Activated CD4-positive, alpha-beta T cell treated with anti-CD3 and anti-CD28 coated beads, Interleukin-2, amount 50 U/mL, for 4 hours (primary cell): ENCODE measurements at regions not wholly inside any gene's neighbourhood (a gene's known extent, or its start where the extent isn't known, plus 50 kb on each side); places are given as distances from the start of the nearest gene placed in this dataset.

Experiments used
- DNase-seq, 2 experiments: peaks; one replicate each; pipeline ENCODE4 v3.0.0-alpha.2; 2020

GRCh38 chr6:40192516-40192915 lies 258.3 kb upstream of the MOCS1 start:
- no peak for DNase-seq

DNA sequence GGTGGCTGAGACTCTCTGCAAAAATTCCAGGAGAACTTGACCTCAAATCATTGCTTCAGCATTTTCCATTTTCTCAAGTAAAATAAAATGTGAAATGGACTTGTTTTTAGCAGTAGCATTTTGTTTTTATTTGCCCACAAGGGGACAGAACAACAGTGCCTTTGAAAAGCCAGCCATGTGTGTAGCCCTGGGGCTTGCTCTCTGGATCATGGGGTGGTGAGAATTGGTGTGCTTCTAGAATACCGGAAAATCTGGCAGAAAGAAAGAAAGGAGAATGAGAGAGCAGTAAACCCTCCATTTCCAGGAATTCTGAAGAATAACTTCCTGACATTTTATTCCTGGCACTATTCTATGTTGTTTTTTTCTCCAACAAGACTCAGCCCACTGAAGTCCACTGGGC lies 254.7 kb upstream of the MOCS1 start:
- DNase-seq: no peak

DNA sequence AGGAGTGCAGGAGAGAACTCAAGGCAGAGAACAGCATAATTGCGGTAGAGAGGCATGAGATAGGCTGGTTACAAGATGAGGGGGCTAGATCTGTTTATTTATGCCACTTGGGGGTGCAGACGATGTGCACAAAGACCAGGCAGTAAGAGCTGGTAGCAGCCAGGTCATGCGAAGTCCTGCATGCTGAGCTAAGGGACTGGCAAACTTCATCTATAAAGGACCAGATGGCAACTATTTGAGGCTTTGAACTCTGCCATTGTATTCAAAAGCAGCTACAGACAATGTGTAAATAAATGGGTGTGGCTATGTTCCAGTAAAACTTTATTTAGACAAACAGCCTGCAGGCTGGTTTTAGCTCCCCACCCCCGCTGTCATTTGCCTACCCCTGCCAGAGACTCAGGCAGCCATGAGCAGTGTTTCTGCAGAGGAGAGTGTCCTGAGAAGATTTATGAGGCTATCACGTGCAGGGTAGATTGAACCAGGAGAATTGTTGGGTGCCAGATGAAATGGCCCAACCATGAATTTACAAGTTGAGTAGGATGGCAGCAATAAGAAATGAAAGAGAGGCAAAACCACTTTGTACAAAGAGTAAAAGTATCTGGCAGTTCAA lies 253.4 kb upstream of the MOCS1 start:
- no peak for DNase-seq

DNA sequence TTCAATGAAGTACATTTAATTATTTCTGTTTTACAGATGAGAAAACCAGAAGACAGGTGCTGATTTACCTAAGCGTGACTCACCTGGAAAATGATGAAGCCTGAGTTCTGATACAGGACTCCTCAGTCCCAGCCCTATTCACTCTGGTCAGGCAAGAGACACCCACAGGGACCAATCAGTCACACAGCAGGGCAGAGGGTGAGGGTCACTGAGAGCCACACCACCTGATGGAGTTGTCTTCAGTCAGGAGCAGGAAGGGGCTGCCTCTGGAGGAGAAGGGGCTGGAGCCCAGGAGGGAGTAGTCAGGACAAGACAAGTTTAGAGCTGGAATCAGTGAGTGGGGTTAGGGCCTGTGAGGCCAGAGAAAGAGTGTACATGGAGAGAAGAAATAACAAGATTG lies 251.2 kb upstream of the MOCS1 start:
- DNase-seq: no peak

GRCh38 chr6:40183902-40184301 lies 249.6 kb upstream of the MOCS1 start:
- DNase-seq: no peak

GRCh38 chr6:40181367-40181766 lies 247.1 kb upstream of the MOCS1 start:
- no peak for DNase-seq

- DNase-seq: no peak
Observed at GRCh38 chr6:40180271-40180670, 246.0 kb upstream of the MOCS1 start.

- no peak for DNase-seq
Observed at GRCh38 chr6:40179496-40179895, 245.2 kb upstream of the MOCS1 start.

DNA sequence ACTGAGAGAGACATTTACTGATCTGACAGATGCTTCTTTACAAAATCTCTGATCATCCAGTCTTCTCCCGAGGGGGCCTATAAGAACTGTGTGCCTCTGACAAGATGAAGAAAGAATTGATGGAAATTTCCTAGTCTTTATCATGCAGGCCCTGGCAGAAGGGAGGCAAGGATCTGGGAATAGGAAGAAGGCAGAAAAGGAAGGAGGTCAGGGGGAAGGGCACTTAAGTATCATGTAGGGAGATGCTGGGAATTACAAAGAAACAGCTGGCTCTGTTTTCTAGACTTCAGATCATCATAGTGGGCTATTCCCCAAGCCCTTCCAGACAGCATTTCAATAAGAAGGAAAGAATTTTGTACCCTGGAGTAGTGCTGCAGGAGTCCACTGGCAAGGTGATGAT lies 243.3 kb upstream of the MOCS1 start:
- DNase-seq: no peak

DNA sequence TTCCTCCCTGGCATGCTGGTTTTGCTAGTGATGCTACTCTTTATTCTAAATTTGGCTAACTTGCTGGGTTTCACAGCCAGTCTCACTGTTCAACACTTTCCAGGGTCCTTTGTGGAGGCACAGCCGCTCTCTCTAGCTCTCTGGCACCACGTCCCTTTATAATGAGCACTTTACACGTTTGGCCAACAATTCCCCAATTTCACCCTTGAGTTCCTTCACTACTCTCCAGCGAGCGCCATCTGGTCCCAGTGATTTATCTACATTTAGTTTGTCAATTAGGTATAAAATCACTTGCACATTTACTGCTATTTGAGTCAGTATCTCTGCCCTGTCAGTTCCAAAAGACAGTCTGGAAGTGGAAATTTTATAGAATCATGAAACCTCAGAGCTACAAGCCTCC lies 241.9 kb upstream of the MOCS1 start:
- DNase-seq: no peak

DNA sequence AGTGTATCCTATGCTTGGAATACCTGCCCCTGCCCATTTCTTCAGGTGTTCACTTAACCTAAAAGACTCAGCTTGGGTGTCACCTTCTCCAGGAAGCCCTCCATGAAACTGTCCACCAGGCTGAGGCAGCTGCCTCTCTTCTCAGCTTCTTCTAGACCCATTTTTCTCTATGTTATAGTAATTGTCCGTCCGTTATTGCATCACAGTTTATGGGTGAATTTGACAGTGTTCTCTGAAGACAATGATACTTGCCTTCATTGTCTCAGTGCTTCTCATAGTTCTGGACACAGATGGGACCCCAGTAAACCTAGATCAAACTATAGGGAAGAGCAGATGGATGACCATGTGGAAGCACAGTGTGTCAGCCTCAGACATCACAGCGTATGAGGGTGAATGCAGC lies 238.0 kb upstream of the MOCS1 start:
- no peak for DNase-seq

GRCh38 chr6:40171343-40171742 lies 237.1 kb upstream of the MOCS1 start:
- no peak for DNase-seq

GRCh38 chr6:40170856-40171255 lies 236.6 kb upstream of the MOCS1 start:
- no peak for DNase-seq

DNA sequence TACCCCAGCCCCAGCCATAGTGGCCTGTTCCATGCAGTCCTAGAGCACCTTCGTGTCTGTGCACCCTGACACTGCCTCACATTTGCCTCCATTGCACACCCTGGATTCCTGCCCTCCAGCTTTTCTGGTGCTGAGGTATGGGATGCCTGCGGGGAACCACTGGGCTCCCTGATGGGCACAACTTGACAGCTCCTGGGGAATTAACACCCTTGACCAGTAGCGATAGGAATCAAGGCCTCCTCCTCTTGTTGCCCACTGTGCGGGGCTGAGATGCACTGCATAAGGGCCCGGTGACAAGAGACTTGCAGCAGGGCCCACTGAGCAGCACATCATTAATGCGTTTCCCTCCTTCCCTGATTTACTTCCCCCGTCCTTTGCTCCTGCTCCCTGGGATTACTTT lies 235.6 kb upstream of the MOCS1 start:
- no peak for DNase-seq

DNA sequence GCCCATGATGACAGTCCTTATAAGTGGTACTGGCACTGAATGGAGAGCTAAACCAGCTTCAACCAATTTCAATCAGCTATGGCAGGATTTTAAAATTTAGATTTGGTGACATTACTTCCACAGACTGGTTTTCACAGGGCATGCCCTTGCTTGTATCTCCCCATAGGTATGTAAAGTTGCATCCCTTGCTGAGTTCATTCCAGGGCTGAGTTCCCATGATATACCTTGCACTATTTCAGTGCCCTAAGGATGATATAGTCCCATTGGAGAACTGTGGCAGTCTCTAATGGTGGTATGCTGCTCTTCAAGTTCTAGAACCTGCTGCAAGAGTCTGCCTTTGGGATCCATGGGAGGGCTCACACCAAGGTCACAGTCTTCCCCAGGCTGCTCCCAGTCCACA lies 232.7 kb upstream of the MOCS1 start:
- DNase-seq: no peak

DNA sequence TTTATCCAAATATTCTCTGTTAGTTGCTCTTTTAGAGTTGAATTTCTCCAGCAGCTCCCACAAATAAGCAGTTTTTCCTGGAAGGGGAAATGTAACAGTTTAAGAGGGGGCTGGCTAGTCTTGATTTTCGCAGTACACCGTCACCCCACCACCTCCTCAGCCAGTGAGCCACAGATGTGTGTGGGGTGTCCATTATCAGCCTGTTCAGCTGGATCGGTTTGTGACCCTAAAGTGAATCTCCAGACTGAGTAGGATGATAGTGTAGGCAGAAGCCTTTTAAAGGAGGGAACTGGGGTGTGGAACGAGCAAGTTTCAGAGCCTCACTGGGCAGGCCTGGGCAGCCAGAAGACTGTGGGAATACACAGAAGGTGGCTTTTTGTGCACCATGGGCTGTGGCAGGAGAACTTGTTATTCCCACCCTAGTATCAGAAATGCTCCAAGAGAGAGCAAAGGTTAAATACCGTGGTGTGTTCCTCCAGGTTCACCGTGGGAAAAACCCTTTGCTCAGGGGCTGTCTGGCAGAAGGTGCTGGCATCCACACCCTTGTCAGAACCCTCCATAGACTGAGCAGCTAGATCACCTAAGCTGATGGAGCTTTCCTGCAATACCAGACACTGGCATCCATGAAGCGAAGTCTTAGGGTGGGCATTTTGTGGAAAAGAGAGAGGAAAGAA lies 230.9 kb upstream of the MOCS1 start:
- DNase-seq: no peak

DNA sequence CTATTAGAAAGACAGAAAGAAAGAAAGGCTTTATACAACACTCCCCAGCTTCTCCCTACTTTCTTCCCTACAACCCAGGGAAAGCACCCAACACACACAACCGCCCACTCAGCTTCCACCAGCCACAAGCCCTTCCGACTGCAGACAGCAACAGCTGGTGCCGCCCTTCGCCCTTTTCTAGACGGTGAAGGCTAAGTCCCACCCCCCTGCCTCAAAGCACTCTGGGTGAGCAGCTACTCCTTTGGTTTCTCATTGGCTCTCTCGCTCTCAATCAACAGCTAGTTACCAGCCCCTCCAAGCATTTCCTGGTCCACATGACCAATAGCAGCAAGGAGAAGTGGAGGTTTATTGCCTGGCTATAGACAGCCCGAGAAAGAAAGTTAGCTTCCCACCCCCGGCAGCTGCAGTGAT lies 230.1 kb upstream of the MOCS1 start:
- no peak for DNase-seq

DNA sequence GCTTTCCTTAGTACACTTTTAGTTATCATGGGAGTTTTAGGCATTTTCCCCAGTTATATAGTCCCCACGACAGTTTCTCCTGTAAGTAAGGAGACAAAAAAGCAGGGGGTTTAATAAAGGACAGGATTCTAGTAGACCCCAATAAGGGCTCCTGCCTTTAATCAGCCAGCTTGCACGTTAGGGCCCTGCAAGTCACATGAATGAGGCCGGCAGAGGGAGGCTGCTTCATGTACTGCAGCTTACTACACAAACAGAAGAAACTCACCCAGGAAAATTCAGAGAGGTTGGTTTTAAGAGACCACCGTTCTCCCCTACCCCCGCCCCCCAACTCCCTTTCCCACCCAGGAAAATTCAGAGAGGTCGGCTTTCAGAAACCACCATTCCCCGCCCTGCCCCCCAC lies 229.7 kb upstream of the MOCS1 start:
- DNase-seq: no peak

DNA sequence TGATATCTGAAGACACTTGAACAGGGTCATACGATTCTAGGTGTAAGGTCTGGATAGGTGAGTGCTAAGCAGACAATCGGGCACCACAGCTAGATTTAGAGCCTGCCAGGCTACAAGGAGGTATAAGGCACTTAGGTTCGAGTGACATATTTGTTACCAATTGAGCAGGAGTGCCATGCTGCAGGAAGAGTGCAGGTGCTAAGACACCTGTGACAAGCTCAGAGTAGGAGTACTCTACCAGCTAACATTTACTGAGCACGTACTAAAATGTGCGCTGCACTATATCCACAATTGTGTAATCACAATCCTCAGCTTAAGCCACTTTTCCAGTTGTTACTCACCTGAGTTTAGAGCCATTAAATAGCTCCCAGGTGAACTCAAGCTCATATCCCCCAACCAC lies 227.8 kb upstream of the MOCS1 start:
- no peak for DNase-seq

- no peak for DNase-seq
Observed at GRCh38 chr6:40160826-40161225, 226.6 kb upstream of the MOCS1 start.

DNA sequence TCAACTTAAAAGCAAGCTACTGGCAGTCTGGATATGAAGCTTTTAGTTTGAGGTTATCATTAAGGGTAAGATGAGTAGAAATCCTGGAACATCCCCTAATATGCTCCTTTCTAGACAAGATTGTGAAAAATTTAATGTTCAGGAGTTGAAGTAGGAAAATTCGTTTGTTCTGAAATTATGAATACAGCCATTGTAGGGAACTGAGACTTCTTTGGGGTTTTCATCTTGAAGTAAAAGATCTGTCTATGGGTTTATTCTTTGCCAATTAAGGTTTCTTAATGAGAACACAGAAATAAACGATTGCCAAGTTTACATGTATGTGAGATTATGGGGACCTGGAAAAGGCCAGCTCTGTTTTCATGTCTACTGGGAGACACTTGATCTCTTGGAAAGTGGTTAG lies 225.6 kb upstream of the MOCS1 start:
- DNase-seq: no peak

DNA sequence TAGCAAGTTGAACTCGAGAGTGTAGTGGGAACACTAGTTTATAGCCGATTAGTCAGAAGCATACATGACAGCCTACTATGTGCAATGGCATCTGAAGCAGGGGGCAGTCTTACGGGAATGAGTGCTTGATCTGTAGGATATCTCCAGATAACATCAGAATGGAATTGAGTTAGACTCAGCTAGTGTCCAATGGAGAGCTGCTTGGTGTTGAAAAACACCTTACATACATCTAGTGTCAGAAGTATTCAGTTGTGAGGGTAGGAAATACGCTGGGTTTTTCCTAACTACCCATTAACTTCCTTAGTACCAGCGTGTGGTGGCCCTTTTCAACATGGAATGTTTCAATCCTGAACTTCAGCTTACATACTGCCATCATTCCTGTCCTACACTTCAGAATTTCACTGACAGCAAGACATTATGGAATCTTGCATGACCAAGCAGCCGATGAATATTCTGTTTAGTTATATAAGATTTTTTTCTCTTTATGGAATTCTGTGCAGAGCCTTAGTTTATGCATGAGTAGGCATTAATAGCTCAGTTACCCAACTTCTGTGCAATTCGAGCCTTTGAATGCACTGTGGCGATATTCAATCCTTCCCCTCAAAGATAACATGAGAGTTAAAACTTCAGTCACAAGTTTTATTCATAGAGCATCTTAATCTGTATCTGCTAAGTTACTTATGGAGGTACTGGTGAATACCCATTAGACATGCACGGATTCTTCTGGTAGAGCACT lies 218.6 kb upstream of the MOCS1 start:
- no peak for DNase-seq

GRCh38 chr6:40152196-40152595 lies 217.9 kb upstream of the MOCS1 start:
- DNase-seq: no peak

DNA sequence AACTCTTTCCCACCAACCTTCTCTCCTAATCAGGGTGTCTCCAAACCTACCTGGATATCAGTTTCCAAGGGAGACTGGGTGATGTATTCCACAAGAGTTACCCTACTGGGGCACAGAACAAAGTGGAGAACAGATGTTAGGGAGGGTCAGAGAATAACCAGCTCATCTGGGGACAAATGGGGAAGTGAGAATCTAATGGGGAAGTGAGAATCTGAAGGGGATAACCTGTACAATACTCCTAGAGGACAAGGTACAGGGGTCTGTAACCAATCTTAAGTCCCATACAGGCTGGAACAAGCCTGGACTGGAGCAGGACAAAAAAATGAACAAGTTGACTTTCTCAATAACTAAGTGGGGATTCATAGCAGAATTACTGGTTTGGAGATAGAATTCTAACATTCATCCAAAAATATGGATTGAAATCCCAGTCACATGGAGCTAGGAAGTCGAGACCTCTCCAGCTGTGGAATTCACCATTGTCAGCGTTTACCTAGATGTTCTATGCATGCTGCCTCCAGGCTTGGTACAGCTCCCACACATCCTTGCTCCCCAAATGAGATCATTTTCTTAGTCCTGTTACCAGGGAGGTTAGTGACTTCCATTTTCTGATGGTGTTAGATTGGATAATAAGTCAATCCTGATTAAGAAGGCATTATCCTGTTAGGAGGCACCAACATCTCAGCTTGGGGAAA lies 214.8 kb upstream of the MOCS1 start:
- no peak for DNase-seq
